Endothelial cell of umbilical vein (primary cell): ENCODE measurements at regions not wholly inside any gene's neighbourhood (a gene's known extent, or its start where the extent isn't known, plus 50 kb on each side); places are given as distances from the start of the nearest gene placed in this dataset.

Experiments
- BruUV-seq: library from RNA; stranded (reverse); fragments of 400-500 nt; replicated peaks from 2 replicates; lab custom pipeline; 2021; lab: Mats Ljungman, UMichigan
- CTCF ChIA-PET: fragments of 300-600, 350-600 bp; sonication (Branson Sonifier 250); formaldehyde crosslinking; loops from one replicate; lab custom pipeline; 2021; ENCODE audit warnings: antibody characterized with exemption, inconsistent platforms; lab: Charles Lee
- POLR2A ChIA-PET: fragments of 300-600, 350-600 bp; sonication (Branson Sonifier 250); formaldehyde crosslinking; loops from one replicate; lab custom pipeline; 2021; ENCODE audit warnings: antibody characterized with exemption, inconsistent platforms; lab: Charles Lee
- DNase-seq: peaks from one replicate; pipeline ENCODE4 v3.0.0-alpha.2; 2011; ENCODE audit warnings: low read depth, low spot score
- FAIRE-seq: peaks from 2 replicates; lab custom pipeline; 2011; peaks lifted over from hg19 to GRCh38; lab: Jason Lieb, UNC
- H2AFZ ChIP-seq: 2 replicates; pipeline ENCODE4 v1.6.0; 2012; ENCODE audit warnings: low read depth, low read length, control low read depth, inconsistent platforms
- H3K27ac ChIP-seq: 2 replicates; pipeline ENCODE4 v1.5.1; 2011; ENCODE audit warnings: low read depth, mild to moderate bottlenecking, control low read depth, low read length, moderate library complexity; ENCODE audit not compliant: insufficient read depth
- H3K27me3 ChIP-seq, 2 experiments: 2 replicates each; pipeline versions ENCODE4 v1.6.0 to v1.6.1; 2011; ENCODE audit warnings: low read length in 2 of 2, mixed read lengths in 1 of 2; ENCODE audit not compliant: control insufficient read depth in 2 of 2, insufficient read depth in 2 of 2
- H3K36me3 ChIP-seq, 2 experiments: 2 replicates in 1 of 2; 3 replicates in 1 of 2; pipeline ENCODE4 v1.5.1; 2011; ENCODE audit warnings: low read length in 2 of 2, mild to moderate bottlenecking in 1 of 2, moderate library complexity in 1 of 2; ENCODE audit not compliant: control insufficient read depth in 2 of 2, insufficient read depth in 2 of 2; ENCODE audit errors: extremely low read depth in 1 of 2
- H3K4me1 ChIP-seq: 3 replicates; pipeline ENCODE4 v1.5.1; 2011; ENCODE audit warnings: mild to moderate bottlenecking, low read length; ENCODE audit not compliant: control insufficient read depth, insufficient read depth; ENCODE audit errors: extremely low read depth
- H3K4me2 ChIP-seq: 2 replicates; pipeline ENCODE4 v1.6.1; 2011; ENCODE audit warnings: low read length, control low read depth, mixed read lengths; ENCODE audit not compliant: insufficient read depth
- H3K4me3 ChIP-seq, 3 experiments: fragments of 200-600 bp in 1 of 3; sonication (generic), shearing (Covaris generic) in 1 of 3; replicated peaks in 1 of 3; 2 replicates each; pipeline ENCODE4 v1.5.1; 2011 to 2016; ENCODE audit warnings: control low read depth in 3 of 3, low read length in 3 of 3, mild to moderate bottlenecking in 2 of 3, inconsistent platforms in 1 of 3, low read depth in 1 of 3, moderate library complexity in 1 of 3; ENCODE audit not compliant: insufficient read depth in 1 of 3
- H3K79me2 ChIP-seq: 2 replicates; pipeline ENCODE4 v1.6.0; 2012; ENCODE audit warnings: low read length, inconsistent platforms; ENCODE audit not compliant: control insufficient read depth, insufficient read depth
- H3K9ac ChIP-seq: replicated peaks from 2 replicates; pipeline ENCODE3; 2011; ENCODE audit warnings: low read length, control low read depth; ENCODE audit not compliant: insufficient read depth; ENCODE audit errors: extremely low read depth
- H3K9me1 ChIP-seq: replicated peaks from 3 replicates; pipeline ENCODE4 v1.6.0; 2011; ENCODE audit warnings: mild to moderate bottlenecking, low read length; ENCODE audit not compliant: control insufficient read depth, insufficient read depth; ENCODE audit errors: extremely low read depth
- H3K9me3 ChIP-seq: replicated peaks from 2 replicates; pipeline ENCODE4 v1.5.1; 2012; ENCODE audit warnings: low read length, inconsistent platforms; ENCODE audit not compliant: control insufficient read depth, insufficient read depth
- H4K20me1 ChIP-seq: replicated peaks from 2 replicates; pipeline ENCODE3; 2011; ENCODE audit warnings: mild to moderate bottlenecking, low read length; ENCODE audit not compliant: control insufficient read depth, insufficient read depth; ENCODE audit errors: extremely low read depth
- CTCF ChIP-seq, 2 donors: IDR thresholded peaks; 1 replicate in 1 of 2; 2 replicates in 1 of 2; pipeline ENCODE4 v1.5.1; 2011; ENCODE audit warnings: low read length in 2 of 2, mild to moderate bottlenecking in 2 of 2, moderate library complexity in 2 of 2, control low read depth in 1 of 2, inconsistent platforms in 1 of 2, low read depth in 1 of 2; ENCODE audit not compliant: insufficient read depth in 1 of 2; ENCODE audit errors: extremely low read depth in 1 of 2
- EZH2 ChIP-seq: IDR thresholded peaks from 2 replicates; pipeline ENCODE4 v1.6.1; 2012; ENCODE audit warnings: borderline replicate concordance, low read depth, mild to moderate bottlenecking, moderate library complexity, low read length, inconsistent platforms; ENCODE audit not compliant: severe bottlenecking
- FOS ChIP-seq: IDR thresholded peaks from 2 replicates; pipeline ENCODE4 v1.6.1; 2011; ENCODE audit warnings: mild to moderate bottlenecking, low read length, moderate library complexity, borderline replicate concordance; ENCODE audit not compliant: insufficient read depth
- GATA2 ChIP-seq: IDR thresholded peaks from 2 replicates; pipeline ENCODE4 v1.7.0; 2011; ENCODE audit warnings: low read depth, mild to moderate bottlenecking, moderate library complexity, mixed read lengths, low read length; ENCODE audit not compliant: insufficient read length, insufficient read depth
- JUN ChIP-seq: IDR thresholded peaks from 2 replicates; pipeline ENCODE4 v1.6.1; 2011; ENCODE audit warnings: borderline replicate concordance, low read depth; ENCODE audit not compliant: insufficient read length, insufficient read depth
- MYC ChIP-seq: IDR thresholded peaks from one replicate; pipeline ENCODE4 v1.6.1; 2011; ENCODE audit warnings: mild to moderate bottlenecking, low read depth, low read length
- POLR2A ChIP-seq: IDR thresholded peaks from 2 replicates; pipeline ENCODE4 v1.6.1; 2012; ENCODE audit warnings: low read depth, mild to moderate bottlenecking, control low read depth, low read length
- POLR2AphosphoS5 ChIP-seq: IDR thresholded peaks from 2 replicates; pipeline ENCODE4 v1.6.1; 2012; ENCODE audit warnings: low read depth, mild to moderate bottlenecking, control low read depth, low read length, moderate library complexity; ENCODE audit not compliant: insufficient read depth
- dilution Hi-C: fragments of 300-500 bp; cut with MboI; formaldehyde crosslinking; loops from one replicate; pipeline ENCODE4 v1.15.0; 2019; ENCODE audit warnings: low sequenced_read_pairs; ENCODE audit not compliant: extremely low pct_ligation_motif_present
- intact Hi-C: fragments of 100-400 bp; cut with micrococcal nuclease; formaldehyde crosslinking; loops from one replicate; pipeline ENCODE4 v1.10.0; 2022
- TF ChIP-seq, protein P1 (sequence below): IDR thresholded peaks from 2 replicates; pipeline ENCODE4 v1.6.1; 2011; ENCODE audit not compliant: insufficient read depth, insufficient read length

GRCh38 chr3:67296039-67296892 is 298.2 kb downstream of the KBTBD8 start:
- H2AFZ ChIP-seq: no peak overlapping the region
- CTCF ChIA-PET: no interaction called here
- DNase-seq (no peak), FAIRE-seq (no peak)
- BruUV-seq: no TSS peak
- no peaks in the 10 kb centered on the region for H4K20me1 ChIP-seq
- H3K9ac ChIP-seq: no peak overlapping the region
- H3K27ac ChIP-seq: no peak overlapping the region
- H3K36me3 ChIP-seq: no peaks in the 10 kb centered on the region
- H3K27me3 ChIP-seq: no peaks in the 10 kb centered on the region
- H3K9me1 ChIP-seq: no peaks in the 10 kb centered on the region
- intact Hi-C loops: no loop called here
- no peaks in the 10 kb centered on the region for H3K9me3 ChIP-seq
- TF ChIP-seq CTCF (IDR thresholded peaks at IDR 0.05; ENCODE audit: extremely low read depth in 1 of 2, insufficient read depth in 1 of 2, low read depth in 1 of 2, low read length in 2 of 2) (no peak), EZH2 (no peak), JUN (no peak), POLR2A (no peak), GATA2 (no peak), POLR2AphosphoS5 (no peak), FOS (no peak), MYC (no peak)
- TF ChIP-seq, protein P1, sequence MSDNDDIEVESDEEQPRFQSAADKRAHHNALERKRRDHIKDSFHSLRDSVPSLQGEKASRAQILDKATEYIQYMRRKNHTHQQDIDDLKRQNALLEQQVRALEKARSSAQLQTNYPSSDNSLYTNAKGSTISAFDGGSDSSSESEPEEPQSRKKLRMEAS: no peak
- no peaks in the 10 kb centered on the region for H3K79me2 ChIP-seq
- H3K4me2 ChIP-seq: no peak overlapping the region
- no peak overlapping the region for H3K4me3 ChIP-seq
- H3K4me1 ChIP-seq: no peaks in the 10 kb centered on the region
- POLR2A ChIA-PET: no interaction called here
- dilution Hi-C loops: no loop called here
